ENCODE measurements at regions not wholly inside any gene's neighbourhood (a gene's known extent, or its start where the extent isn't known, plus 50 kb on each side); places are given as distances from the start of the nearest gene placed in this dataset.

GRCh38 chr13:53885997-53886396 is 857.4 kb downstream of the OLFM4 start:
- DNase-seq = no peak

GRCh38 chr13:53890696-53891095 is 862.1 kb downstream of the OLFM4 start:
- DNase-seq = no peak

- DNase-seq = no peak
These were observed 873.0 kb downstream of the OLFM4 start for GRCh38 chr13:53901593-53901992.

GRCh38 chr13:53907891-53908290 is 879.3 kb downstream of the OLFM4 start:
- DNase-seq = no peak

GRCh38 chr13:53920916-53921315 is 892.3 kb downstream of the OLFM4 start:
- DNase-seq = no peak

GRCh38 chr13:53921473-53921872 is 892.9 kb downstream of the OLFM4 start:
- DNase-seq = peak; percentile 3

GRCh38 chr13:53941588-53942190 is 913.1 kb downstream of the OLFM4 start:
- no peak for DNase-seq

GRCh38 chr13:53946500-53946899 is 917.9 kb downstream of the OLFM4 start:
- DNase-seq = no peak

GRCh38 chr13:53953183-53953582 is 924.6 kb downstream of the OLFM4 start:
- DNase-seq = no peak

Data from activated gamma-delta T cell (primary cell).